K562 (cell line): ENCODE measurements at regions not wholly inside any gene's neighbourhood (a gene's known extent, or its start where the extent isn't known, plus 50 kb on each side); places are given as distances from the start of the nearest gene placed in this dataset.

Experiments
- ATAC-seq: fragments of 200-7000 bp; cut with Tn5 transposase; 3 replicates; pipeline ENCODE4 v1.9.1; 2020; ENCODE audit warnings: moderate library complexity
- BruUV-seq: library from RNA; stranded (reverse); fragments of 400-500 nt; replicated peaks from 2 replicates; lab custom pipeline; 2021; lab: Mats Ljungman, UMichigan
- CTCF ChIA-PET: fragments of 300-600 bp; formaldehyde crosslinking; extraction: SDS; loops from one replicate; lab custom pipeline; 2021; ENCODE audit warnings: low intra/inter-chr PET ratio; lab: Yijun Ruan, JAX
- POLR2A ChIA-PET: fragments of 300-600, 350-650 bp; sonication (Branson Sonifier 250); formaldehyde crosslinking; extraction: SDS; loops from one replicate; lab custom pipeline; 2021; ENCODE audit warnings: antibody characterized with exemption, inconsistent platforms; lab: Yijun Ruan, JAX
- DNase-seq, 4 experiments: peaks; one replicate each; pipeline versions ENCODE4 v3.0.0 to v3.0.0-alpha.2; 2011 to 2018; ENCODE audit warnings: low spot score in 3 of 4, mixed read lengths in 3 of 4; ENCODE audit errors: extremely low read depth in 1 of 4
- FAIRE-seq: peaks from 2 replicates; lab custom pipeline; 2011; peaks lifted over from hg19 to GRCh38; lab: Jason Lieb, UNC
- H2AFZ ChIP-seq: 2 replicates; pipeline ENCODE4 v1.6.0; 2011; ENCODE audit warnings: low read depth, low read length, control low read depth, inconsistent platforms
- H3K27ac ChIP-seq: fragments of 200-600 bp; 3 replicates; pipeline ENCODE4 v1.8.0; 2011; ENCODE audit warnings: low read depth, mild to moderate bottlenecking, control low read depth, inconsistent platforms, low read length, moderate library complexity, mixed read lengths; ENCODE audit errors: extremely low read depth
- H3K27me3 ChIP-seq, 2 experiments: fragments of 300-600 bp in 1 of 2; 2 replicates in 1 of 2; 3 replicates in 1 of 2; pipeline versions ENCODE4 v1.6.0 to v1.8.0; 2011; ENCODE audit warnings: inconsistent platforms in 2 of 2, low read length in 2 of 2, mild to moderate bottlenecking in 1 of 2, mixed read lengths in 1 of 2, moderate library complexity in 1 of 2; ENCODE audit not compliant: control insufficient read depth in 2 of 2, insufficient read depth in 2 of 2
- H3K36me3 ChIP-seq: fragments of 300-600 bp; 3 replicates; pipeline ENCODE4 v1.8.0; 2011; ENCODE audit warnings: mild to moderate bottlenecking, low read length, inconsistent platforms; ENCODE audit not compliant: control insufficient read depth, insufficient read depth
- H3K4me1 ChIP-seq, 2 experiments: fragments of 200-600 bp in 1 of 2; replicated peaks in 1 of 2; 2 replicates in 1 of 2; 3 replicates in 1 of 2; pipeline versions ENCODE4 v1.5.1 to v1.8.0; 2011; ENCODE audit warnings: inconsistent platforms in 2 of 2, low read length in 2 of 2, mild to moderate bottlenecking in 1 of 2, mixed read lengths in 1 of 2, moderate library complexity in 1 of 2; ENCODE audit not compliant: control insufficient read depth in 2 of 2, insufficient read depth in 2 of 2
- H3K4me2 ChIP-seq: 2 replicates; pipeline ENCODE4 v1.6.1; 2011; ENCODE audit warnings: low read length, control low read depth, inconsistent platforms, mixed read lengths; ENCODE audit not compliant: insufficient read depth
- H3K4me3 ChIP-seq: fragments of 200-600 bp; sonication (generic), shearing (Covaris generic); 2 replicates; pipeline ENCODE4 v1.5.1; 2016; ENCODE audit warnings: control low read depth, inconsistent platforms
- H3K79me2 ChIP-seq: fragments of 200-600 bp; 3 replicates; pipeline ENCODE4 v1.8.0; 2011; ENCODE audit warnings: low read length, inconsistent platforms; ENCODE audit not compliant: control insufficient read depth, insufficient read depth
- H3K9ac ChIP-seq, 2 experiments: 2 replicates each; pipeline versions ENCODE4 v1.6.0 to v1.6.1; 2011; ENCODE audit warnings: low read depth in 2 of 2, low read length in 2 of 2, control low read depth in 1 of 2, inconsistent platforms in 1 of 2, mild to moderate bottlenecking in 1 of 2, mixed read lengths in 1 of 2; ENCODE audit not compliant: insufficient read depth in 1 of 2
- H3K9me1 ChIP-seq: one replicate; pipeline ENCODE4 v1.6.0; 2011; ENCODE audit warnings: inconsistent platforms, mild to moderate bottlenecking, low read length, moderate library complexity; ENCODE audit not compliant: control insufficient read depth, insufficient read depth
- H3K9me3 ChIP-seq: replicated peaks from 2 replicates; pipeline ENCODE4 v1.5.1; 2011; ENCODE audit warnings: low read depth, low read length, inconsistent platforms; ENCODE audit not compliant: control insufficient read depth, insufficient read depth
- H4K20me1 ChIP-seq: replicated peaks from 2 replicates; pipeline ENCODE4 v1.6.1; 2011; ENCODE audit warnings: low read length, inconsistent platforms, mixed read lengths; ENCODE audit not compliant: control insufficient read depth, insufficient read depth
- CC2D1A ChIP-seq: fragments of 450-650 bp; IDR thresholded peaks from 2 replicates; pipeline ENCODE4 v1.6.1; 2017; ENCODE audit warnings: mild to moderate bottlenecking
- CXXC5 ChIP-seq: fragments of 250-450 bp; sonication (Bioruptor Pico); IDR thresholded peaks from 2 replicates; pipeline ENCODE4 v1.8.0; 2022; ENCODE audit warnings: inconsistent platforms, mild to moderate bottlenecking, moderate library complexity
- E2F3 ChIP-seq: fragments of 250-450 bp; sonication (Bioruptor Pico); IDR thresholded peaks from 2 replicates; pipeline ENCODE4 v1.4.0; 2020; ENCODE audit warnings: mild to moderate bottlenecking
- ID3 ChIP-seq, 2 experiments: fragments of 250-450 bp in 1 of 2; fragments of 450-650 bp in 1 of 2; sonication (Bioruptor Pico) in 1 of 2; IDR thresholded peaks; 2 replicates each; pipeline versions ENCODE4 v1.6.1 to v1.8.0; 2016 to 2021; ENCODE audit warnings: mild to moderate bottlenecking in 2 of 2, moderate library complexity in 2 of 2, missing compliant biosample characterization in 1 of 2, missing genetic modification characterization in 1 of 2
- IRF9 ChIP-seq: fragments of 450-650 bp; IDR thresholded peaks from 2 replicates; pipeline ENCODE4 v1.6.1; 2016; ENCODE audit warnings: missing biosample characterization, missing genetic modification characterization
- MEF2D ChIP-seq: conservative IDR thresholded peaks from 2 replicates; pipeline ENCODE4 v1.6.1; 2016; ENCODE audit warnings: low read depth, missing genetic modification characterization, missing compliant biosample characterization
- MLLT1 ChIP-seq, 2 experiments: fragments of 450-650 bp; IDR thresholded peaks; 2 replicates each; pipeline ENCODE4 v1.6.1; 2016
- MXI1 ChIP-seq: IDR thresholded peaks from 2 replicates; pipeline ENCODE4 v1.6.1; 2011; ENCODE audit warnings: low read depth, mild to moderate bottlenecking, improper control_type of control experiment, low read length
- PATZ1 ChIP-seq: fragments of 250-450 bp; sonication (Bioruptor Pico); IDR thresholded peaks from 2 replicates; pipeline ENCODE4 v1.5.0; 2020; ENCODE audit warnings: mild to moderate bottlenecking, borderline replicate concordance
- RB1 ChIP-seq: fragments of 450-650 bp; IDR thresholded peaks from 2 replicates; pipeline ENCODE4 v1.6.1; 2017; ENCODE audit warnings: low read depth, mild to moderate bottlenecking
- RBM17 ChIP-seq: fragments of 200-400 bp; formaldehyde crosslinking; IDR thresholded peaks from 2 replicates; pipeline ENCODE4 v1.6.1; 2017; ENCODE audit warnings: low read depth, mild to moderate bottlenecking, low read length, borderline replicate concordance
- RUNX1 ChIP-seq: sonication (generic); IDR thresholded peaks from 2 replicates; pipeline ENCODE4 v1.6.1; 2016; ENCODE audit warnings: antibody characterized with exemption, low read depth
- TGIF2 ChIP-seq: sonication (generic); formaldehyde crosslinking; IDR thresholded peaks from 2 replicates; pipeline ENCODE4 v1.8.1; 2022; ENCODE audit warnings: mild to moderate bottlenecking, missing genetic modification reagents, moderate library complexity
- ZBTB43 ChIP-seq: sonication (generic); formaldehyde crosslinking; IDR thresholded peaks from 2 replicates; pipeline ENCODE4 v1.8.0; 2023; ENCODE audit warnings: mild to moderate bottlenecking, missing genetic modification reagents
- ZNF3 ChIP-seq: fragments of 250-450 bp; sonication (Bioruptor Pico); IDR thresholded peaks from 2 replicates; pipeline ENCODE4 v1.5.0; 2021; ENCODE audit warnings: mild to moderate bottlenecking, moderate library complexity
- ZNF511 ChIP-seq: sonication (generic); formaldehyde crosslinking; IDR thresholded peaks from 2 replicates; pipeline ENCODE4 v1.8.0; 2022; ENCODE audit warnings: mild to moderate bottlenecking, missing genetic modification reagents
- WGBS: fragments of 100-300 bp; shearing (Covaris generic); methylation state at CpG from one replicate; pipeline ENCODE4 v1.1.6; 2016; ENCODE audit warnings: low coverage, mixed read lengths; ENCODE audit not compliant: insufficient coverage; ENCODE audit errors: missing lambda C conversion rate; 5-methylcytosine and 5-hydroxymethylcytosine counted together
- in situ Hi-C: fragments of 300-500 bp; cut with MboI; formaldehyde crosslinking; loops from 4 replicates; pipeline ENCODE4 v1.15.0; 2018; ENCODE audit warnings: inconsistent platforms, mixed read lengths
- intact Hi-C: fragments of 100-400 bp; cut with micrococcal nuclease; formaldehyde crosslinking; loops from 2 replicates; pipeline ENCODE4 v1.14.2; 2022

GRCh38 chr20:40433341-40433861 is 255.6 kb downstream of the MAFB start:
- H2AFZ ChIP-seq, result no peak overlapping the region
- no peaks in the 10 kb centered on the region; a peak in 1 of 5 replicates for H3K4me1 ChIP-seq
- H3K4me3 ChIP-seq, result no peak overlapping the region
- BruUV-seq, result no TSS peak
- no peaks in the 10 kb centered on the region for H3K27me3 ChIP-seq
- H3K9ac ChIP-seq, result no peak overlapping the region
- H3K4me2 ChIP-seq, result no peak overlapping the region
- no peaks in the 10 kb centered on the region for H3K36me3 ChIP-seq
- CTCF ChIA-PET, result no interaction called here
- no peaks in the 10 kb centered on the region for H4K20me1 ChIP-seq
- 1% methylated on average over 8 of the region's 8 CpGs for WGBS
- in situ Hi-C loops (no loop called here), intact Hi-C loops (no loop called here)
- FAIRE-seq, result no peak
- no peaks in the 10 kb centered on the region for H3K9me3 ChIP-seq
- no peak overlapping the region for H3K27ac ChIP-seq
- no peaks in the 10 kb centered on the region for H3K9me1 ChIP-seq
- DNase-seq, result no peak
- POLR2A ChIA-PET, result interaction anchor here (0.9 to 1.0 kb wide), 2 partner anchors 10 to 36 kb away, joined by 3 to 4 read pairs; no protein-coding TSS in a partner anchor
- TF ChIP-seq TGIF2, result no peak
- no peak for TF ChIP-seq RBM17
- no peak for TF ChIP-seq MXI1
- TF ChIP-seq RB1, result no peak
- no peak for TF ChIP-seq ZBTB43 (CRISPR knock-in tag)
- no peak for TF ChIP-seq MLLT1 (IDR thresholded peaks at IDR 0.05)
- TF ChIP-seq IRF9, result no peak
- TF ChIP-seq E2F3 (CRISPR knock-in tag), result no peak
- no peak for TF ChIP-seq RUNX1
- TF ChIP-seq MEF2D (tag), result no peak
- no peak for TF ChIP-seq ID3 (CRISPR knock-in tag; IDR thresholded peaks at IDR 0.05)
- no peak for TF ChIP-seq ID3 (tag; IDR thresholded peaks at IDR 0.05)
- no peak for TF ChIP-seq ZNF3 (CRISPR knock-in tag)
- TF ChIP-seq CC2D1A, result no peak
- no peak for TF ChIP-seq ZNF511 (CRISPR knock-in tag)
- no peak for TF ChIP-seq PATZ1
- TF ChIP-seq CXXC5 (CRISPR knock-in tag), result no peak
- TF ChIP-seq, all 486 proteins: peak for 0
- H3K79me2 ChIP-seq, result no peaks in the 10 kb centered on the region
- no peak for ATAC-seq
